Endothelial cell (in vitro differentiated cells): ENCODE measurements at regions not wholly inside any gene's neighbourhood (a gene's known extent, or its start where the extent isn't known, plus 50 kb on each side); places are given as distances from the start of the nearest gene placed in this dataset.

Experiments used
- DNase-seq: peaks from one replicate; pipeline ENCODE4 v3.0.0; 2021; ENCODE audit warnings: low spot score
- H3K27ac Mint-ChIP-seq: one replicate; pipeline ENCODE4 v1.8.0; 2021; ENCODE audit warnings: mixed read lengths, inconsistent platforms; ENCODE audit not compliant: unreplicated experiment
- H3K27me3 Mint-ChIP-seq: one replicate; pipeline ENCODE4 v1.8.0; 2021; ENCODE audit warnings: mild to moderate bottlenecking, moderate library complexity, mixed read lengths, inconsistent platforms; ENCODE audit not compliant: unreplicated experiment
- H3K36me3 Mint-ChIP-seq: one replicate; pipeline ENCODE4 v1.8.0; 2021; ENCODE audit warnings: mild to moderate bottlenecking, low read depth, mixed read lengths, inconsistent platforms; ENCODE audit not compliant: unreplicated experiment
- H3K4me1 Mint-ChIP-seq: one replicate; pipeline ENCODE4 v1.8.0; 2021; ENCODE audit warnings: mild to moderate bottlenecking, mixed read lengths, inconsistent platforms; ENCODE audit not compliant: unreplicated experiment
- H3K4me3 Mint-ChIP-seq: one replicate; pipeline ENCODE4 v1.8.0; 2021; ENCODE audit warnings: mild to moderate bottlenecking, mixed read lengths, inconsistent platforms; ENCODE audit not compliant: unreplicated experiment
- H3K9me3 Mint-ChIP-seq: one replicate; pipeline ENCODE4 v1.8.0; 2021; ENCODE audit warnings: mixed read lengths, inconsistent platforms; ENCODE audit not compliant: unreplicated experiment
- TF ChIP-seq, protein P1 (sequence below): fragments of 200-600 bp; sonication (generic); IDR thresholded peaks from one replicate; pipeline ENCODE4 v1.5.0; 2021; ENCODE audit warnings: antibody characterized with exemption; ENCODE audit not compliant: unreplicated experiment

DNA sequence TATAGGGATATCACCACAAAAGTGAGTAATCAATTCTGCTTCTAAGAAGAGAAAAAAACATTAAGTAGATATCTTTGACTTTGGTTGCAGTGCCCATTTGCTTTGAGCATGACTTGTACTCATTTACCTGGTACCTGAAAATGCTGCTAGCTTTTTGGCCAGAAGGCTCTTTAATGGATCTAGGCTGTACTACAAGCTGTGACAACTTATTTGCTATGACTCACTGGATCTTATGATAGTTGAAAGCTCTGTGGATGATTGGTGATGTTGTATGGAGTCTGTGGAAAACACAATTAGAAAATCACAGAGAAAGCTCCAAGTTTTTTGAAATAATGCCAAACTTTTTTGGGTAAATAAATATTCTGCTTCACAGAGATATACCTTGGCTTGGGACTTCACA, 960.9 kb upstream of the FBXO33 start:
- Mint-ChIP-seq H3K36me3 (no peaks in the 10 kb centered on the region), H3K27me3 (no peaks in the 10 kb centered on the region), H3K4me1 (no peaks in the 10 kb centered on the region), H3K27ac (no peak overlapping the region), H3K9me3 (no peaks in the 10 kb centered on the region), H3K4me3 (no peak overlapping the region)
- TF ChIP-seq, protein P1, sequence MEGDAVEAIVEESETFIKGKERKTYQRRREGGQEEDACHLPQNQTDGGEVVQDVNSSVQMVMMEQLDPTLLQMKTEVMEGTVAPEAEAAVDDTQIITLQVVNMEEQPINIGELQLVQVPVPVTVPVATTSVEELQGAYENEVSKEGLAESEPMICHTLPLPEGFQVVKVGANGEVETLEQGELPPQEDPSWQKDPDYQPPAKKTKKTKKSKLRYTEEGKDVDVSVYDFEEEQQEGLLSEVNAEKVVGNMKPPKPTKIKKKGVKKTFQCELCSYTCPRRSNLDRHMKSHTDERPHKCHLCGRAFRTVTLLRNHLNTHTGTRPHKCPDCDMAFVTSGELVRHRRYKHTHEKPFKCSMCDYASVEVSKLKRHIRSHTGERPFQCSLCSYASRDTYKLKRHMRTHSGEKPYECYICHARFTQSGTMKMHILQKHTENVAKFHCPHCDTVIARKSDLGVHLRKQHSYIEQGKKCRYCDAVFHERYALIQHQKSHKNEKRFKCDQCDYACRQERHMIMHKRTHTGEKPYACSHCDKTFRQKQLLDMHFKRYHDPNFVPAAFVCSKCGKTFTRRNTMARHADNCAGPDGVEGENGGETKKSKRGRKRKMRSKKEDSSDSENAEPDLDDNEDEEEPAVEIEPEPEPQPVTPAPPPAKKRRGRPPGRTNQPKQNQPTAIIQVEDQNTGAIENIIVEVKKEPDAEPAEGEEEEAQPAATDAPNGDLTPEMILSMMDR: no peak
- no peak for DNase-seq

DNA sequence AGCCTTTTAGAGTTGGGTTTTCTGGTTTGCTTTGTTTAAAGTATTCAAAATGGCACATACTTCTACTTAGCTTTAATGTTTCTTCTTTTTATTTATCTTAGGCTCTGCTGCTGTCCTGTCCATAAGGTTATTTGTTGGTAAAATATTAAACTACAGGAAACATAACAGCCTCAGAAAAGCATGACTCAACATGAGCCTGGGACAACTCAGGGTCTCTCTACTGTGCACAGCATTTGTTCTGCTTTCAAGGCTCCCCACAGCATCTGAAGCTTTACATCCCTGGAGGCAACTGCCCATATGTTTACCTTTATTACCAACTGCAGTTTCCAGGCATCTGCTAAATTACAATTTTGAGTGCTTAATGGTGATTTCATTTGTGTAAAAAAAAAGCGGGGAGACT, 954.2 kb upstream of the FBXO33 start:
- Mint-ChIP-seq H3K36me3 (no peaks in the 10 kb centered on the region), H3K27ac (no peak overlapping the region), H3K4me1 (no peaks in the 10 kb centered on the region), H3K9me3 (no peaks in the 10 kb centered on the region), H3K4me3 (no peak overlapping the region), H3K27me3 (no peaks in the 10 kb centered on the region)
- TF ChIP-seq, protein P1: no peak
- DNase-seq: no peak

DNA sequence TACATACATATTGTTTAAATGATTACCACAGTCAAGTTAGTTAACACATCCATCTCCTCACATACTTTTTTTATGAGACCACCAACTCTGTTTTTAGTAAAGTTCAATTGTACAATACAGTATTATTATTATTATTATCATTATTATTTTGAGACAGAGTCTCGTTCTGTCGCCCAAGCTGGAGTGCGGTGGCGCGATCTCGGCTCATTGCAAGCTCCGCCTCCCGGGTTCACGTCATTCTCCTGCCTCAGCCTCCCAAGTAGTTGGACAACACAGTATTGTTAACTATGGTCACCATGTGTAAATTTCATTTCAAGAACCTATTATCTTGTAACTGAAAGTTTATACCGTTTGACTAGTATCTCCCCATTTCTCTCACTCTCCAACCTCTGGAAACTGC, 942.0 kb upstream of the FBXO33 start:
- Mint-ChIP-seq H3K9me3 (no peaks in the 10 kb centered on the region), H3K4me3 (no peak overlapping the region), H3K36me3 (no peaks in the 10 kb centered on the region), H3K27me3 (no peaks in the 10 kb centered on the region), H3K27ac (no peak overlapping the region), H3K4me1 (no peaks in the 10 kb centered on the region)
- TF ChIP-seq, protein P1: no peak
- no peak for DNase-seq

DNA sequence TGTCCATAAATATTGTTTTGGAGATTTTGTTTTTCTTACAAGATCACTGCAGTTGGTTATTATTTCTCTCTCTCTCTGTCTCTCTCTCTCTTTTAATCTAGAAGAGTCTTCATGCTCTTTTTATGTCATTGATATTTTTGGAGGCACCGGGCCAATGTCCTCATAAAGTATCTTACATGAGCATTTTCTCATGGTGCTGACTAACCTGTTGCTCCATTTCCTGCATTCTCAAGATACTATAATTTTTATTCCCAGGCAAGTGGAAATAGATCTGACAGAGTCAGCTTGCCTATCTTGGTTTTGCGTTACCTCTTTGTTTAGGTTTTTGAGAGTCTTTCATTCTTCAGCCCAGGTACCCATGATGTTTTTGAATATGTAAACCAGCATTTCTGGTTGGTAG, 938.8 kb upstream of the FBXO33 start:
- Mint-ChIP-seq H3K27me3 (no peaks in the 10 kb centered on the region), H3K9me3 (no peaks in the 10 kb centered on the region)

DNA sequence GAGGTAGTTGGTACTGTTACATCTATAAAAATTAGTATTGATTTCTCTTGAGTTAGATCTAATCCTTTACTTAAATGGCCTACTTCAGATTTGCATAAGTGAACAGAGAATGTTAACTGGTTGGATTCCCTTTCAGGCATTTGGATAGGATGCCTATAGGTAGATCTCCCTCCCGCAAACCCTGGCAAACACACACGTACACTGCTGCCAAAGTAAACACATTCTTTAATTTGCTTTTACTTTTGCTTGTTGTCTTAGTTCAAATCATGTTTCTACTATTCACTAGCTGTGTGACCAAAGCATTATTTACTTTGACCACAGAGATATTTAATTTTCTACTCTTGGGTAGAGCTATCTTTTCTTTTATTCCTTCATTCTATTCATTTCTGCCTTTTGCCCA, 936.1 kb upstream of the FBXO33 start:
- H3K4me3 Mint-ChIP-seq: no peak overlapping the region
- H3K9me3 Mint-ChIP-seq: no peaks in the 10 kb centered on the region
- no peaks in the 10 kb centered on the region for H3K36me3 Mint-ChIP-seq
- no peak overlapping the region for H3K27ac Mint-ChIP-seq
- DNase-seq: no peak
- no peaks in the 10 kb centered on the region for H3K27me3 Mint-ChIP-seq
- TF ChIP-seq, protein P1: no peak
- no peaks in the 10 kb centered on the region for H3K4me1 Mint-ChIP-seq

More for the DNA sequence above, 938.8 kb upstream of the FBXO33 start:
- Mint-ChIP-seq H3K4me1 (no peaks in the 10 kb centered on the region), H3K36me3 (no peaks in the 10 kb centered on the region), H3K27ac (no peak overlapping the region), H3K4me3 (no peak overlapping the region)
- DNase-seq: no peak
- TF ChIP-seq, protein P1: no peak
